OCI-M1 (cell line): ENCODE measurements at regions not wholly inside any gene's neighbourhood (a gene's known extent, or its start where the extent isn't known, plus 50 kb on each side); places are given as distances from the start of the nearest gene placed in this dataset.

Source experiments
- DNase-seq: peaks from one replicate; lab custom pipeline; 2025; lab: John Stamatoyannopoulos, UW

- no peak for DNase-seq
Observed at GRCh38 chr6:90372450-90372849, 75.8 kb upstream of the BACH2 start.

DNA sequence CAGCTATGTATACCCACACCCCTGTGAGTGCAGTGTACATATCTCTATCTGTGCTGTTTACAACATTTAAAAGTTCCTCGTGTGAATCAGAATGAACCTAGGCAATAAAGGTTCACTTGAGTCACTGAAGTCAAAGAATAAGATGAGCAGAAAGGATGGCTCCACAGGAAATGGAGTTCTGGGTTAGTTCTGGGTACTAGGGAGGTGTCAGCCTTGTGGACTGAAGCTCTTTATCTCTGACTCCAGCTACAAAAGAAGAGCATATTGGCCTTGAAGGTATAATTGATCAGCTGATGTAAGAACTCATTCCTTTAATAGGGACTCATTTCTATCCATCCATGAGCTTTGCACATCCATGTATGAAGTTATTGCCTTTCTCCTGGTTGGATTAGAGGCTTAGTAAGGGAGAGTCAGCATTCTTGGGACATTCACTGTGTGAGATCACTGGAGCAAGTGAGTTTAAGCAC, 73.9 kb upstream of the BACH2 start:
- DNase-seq, result peak; percentile 41

DNA sequence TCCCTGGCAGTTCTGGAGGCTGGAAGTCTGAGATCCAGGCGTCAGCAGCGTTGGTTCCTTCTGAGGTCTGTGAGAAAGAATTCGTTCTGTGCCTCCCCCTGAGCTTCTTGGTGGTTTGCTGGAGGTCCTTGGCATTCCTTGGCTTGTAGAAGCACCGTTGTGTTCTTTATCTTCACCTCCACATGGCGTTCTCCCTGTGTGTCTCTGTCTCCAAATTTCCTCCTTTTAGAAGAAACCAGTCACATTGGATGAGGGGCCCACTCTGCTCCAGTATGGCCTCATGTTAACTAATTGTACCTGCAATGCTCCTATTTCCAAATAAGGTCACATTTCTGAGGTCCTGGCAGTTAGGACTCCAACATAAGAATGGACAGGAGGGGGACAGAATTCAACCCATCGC, 73.0 kb upstream of the BACH2 start:
- DNase-seq, result peak; percentile 54

GRCh38 chr6:90369024-90369519, 72.4 kb upstream of the BACH2 start:
- DNase-seq, result peak; percentile 96

GRCh38 chr6:90368601-90369000, 72.0 kb upstream of the BACH2 start:
- DNase-seq, result no peak

GRCh38 chr6:90368001-90368400, 71.4 kb upstream of the BACH2 start:
- no peak for DNase-seq

DNA sequence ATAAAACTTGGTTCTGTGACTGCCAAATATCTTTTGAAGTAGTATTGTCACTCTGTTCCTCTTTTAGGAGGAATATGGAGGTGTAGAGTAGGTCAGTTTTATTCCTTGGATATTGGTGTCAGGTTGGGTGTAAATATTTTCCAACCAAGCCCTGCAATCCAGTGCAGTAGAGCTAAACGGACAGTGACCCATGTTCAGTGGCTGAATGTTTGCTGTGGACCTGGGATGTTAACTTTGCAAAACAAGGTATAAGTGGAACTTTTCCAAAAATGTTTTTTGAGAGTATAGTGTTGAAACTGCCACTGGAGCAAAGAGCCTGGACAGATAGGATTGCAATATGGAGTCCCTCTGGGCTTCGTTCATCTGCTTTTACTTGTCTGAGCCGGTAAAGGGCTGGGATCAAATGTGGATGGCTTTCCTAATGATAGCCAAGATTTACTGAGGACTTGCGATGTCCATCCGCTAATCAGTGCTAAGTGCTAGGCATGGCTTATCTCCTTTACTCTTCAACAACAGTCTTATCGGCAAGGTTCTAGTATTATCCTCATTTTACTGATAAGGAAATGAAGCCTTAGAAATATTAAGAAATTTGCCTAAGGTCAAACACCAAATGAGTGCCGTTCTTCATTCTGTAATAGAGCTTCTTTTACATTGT, 69.0 kb upstream of the BACH2 start:
- DNase-seq, result no peak

DNA sequence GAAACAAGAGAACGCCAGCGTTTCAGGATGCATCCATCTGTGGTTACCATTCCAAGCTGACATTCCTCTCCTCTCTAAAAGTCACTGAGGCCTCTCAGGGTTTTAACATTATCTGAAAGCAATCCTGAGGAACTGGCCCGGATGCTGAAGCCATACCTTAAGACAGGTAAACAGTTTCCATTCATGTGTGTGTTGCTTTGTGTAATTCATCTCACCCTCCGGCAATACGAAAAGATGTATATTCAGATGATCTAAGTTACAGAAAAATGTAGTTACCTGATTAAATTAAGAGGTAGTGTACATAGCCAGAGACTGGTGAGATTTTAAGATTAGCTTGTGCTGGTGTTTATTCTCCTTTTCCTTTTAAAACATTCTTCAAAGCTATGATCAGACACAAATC, 68.4 kb upstream of the BACH2 start:
- DNase-seq, result no peak

GRCh38 chr6:90364286-90364685, 67.6 kb upstream of the BACH2 start:
- DNase-seq, result no peak

DNA sequence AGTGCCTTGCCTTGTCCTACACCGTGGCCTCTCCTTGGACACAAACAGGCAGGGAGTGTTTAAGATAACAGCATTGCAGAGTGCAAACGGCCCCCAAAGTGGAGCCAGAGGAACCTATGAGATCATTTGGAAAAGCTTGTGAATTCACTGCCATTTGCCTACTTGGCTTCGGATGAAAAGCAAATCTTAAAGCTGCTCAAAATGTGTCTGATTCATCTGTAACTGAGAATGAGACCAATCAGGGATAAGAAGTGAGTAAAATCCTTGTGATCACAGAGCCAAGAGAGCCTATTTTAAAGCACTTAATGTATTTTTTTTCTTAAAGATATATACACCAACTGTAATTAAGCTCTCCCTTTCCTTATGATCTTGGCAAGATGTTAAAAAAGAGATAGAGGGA, 65.7 kb upstream of the BACH2 start:
- DNase-seq, result no peak

DNA sequence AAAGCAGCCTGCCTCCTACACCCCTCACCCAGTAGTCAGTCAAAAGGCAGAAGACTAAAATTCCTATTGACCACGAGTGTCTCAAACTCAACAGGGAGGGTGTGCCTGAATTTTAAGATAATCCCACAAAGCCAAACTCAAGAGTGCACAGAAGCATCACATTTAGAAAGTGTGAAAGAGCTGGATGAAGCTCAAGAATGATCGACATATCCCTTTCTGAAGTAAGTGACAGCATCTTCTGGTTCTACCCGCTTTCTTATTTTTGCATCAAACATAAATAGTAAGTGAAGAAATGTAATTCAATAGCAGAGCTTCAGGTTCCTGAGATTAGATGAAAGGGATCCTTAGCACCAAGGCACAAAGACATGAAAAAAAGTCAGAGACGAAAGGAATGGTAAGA, 64.5 kb upstream of the BACH2 start:
- DNase-seq, result no peak

- peak; percentile 25 for DNase-seq
Observed at GRCh38 chr6:90358036-90358770, 61.6 kb upstream of the BACH2 start.

- no peak for DNase-seq
Observed at GRCh38 chr6:90356012-90356421, 59.4 kb upstream of the BACH2 start.

DNA sequence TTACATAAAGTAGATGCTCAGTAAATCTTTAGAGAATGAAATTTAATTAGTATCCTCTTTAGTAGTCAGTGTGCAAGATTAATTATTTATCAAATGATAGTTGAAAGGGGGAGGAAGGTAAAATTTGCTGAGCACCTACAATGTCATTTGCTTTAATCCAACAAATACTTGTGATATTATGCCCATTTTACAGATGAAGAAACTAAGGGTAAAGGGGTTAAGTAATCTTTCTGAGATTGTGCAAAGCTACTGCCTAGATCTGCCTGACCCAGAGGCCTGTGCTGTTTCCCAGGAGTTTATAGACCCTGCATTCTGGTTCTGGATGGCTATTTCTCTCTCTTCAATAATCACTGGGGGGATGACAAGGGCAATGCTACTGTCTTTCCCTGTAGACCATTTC, 58.3 kb upstream of the BACH2 start:
- no peak for DNase-seq

DNA sequence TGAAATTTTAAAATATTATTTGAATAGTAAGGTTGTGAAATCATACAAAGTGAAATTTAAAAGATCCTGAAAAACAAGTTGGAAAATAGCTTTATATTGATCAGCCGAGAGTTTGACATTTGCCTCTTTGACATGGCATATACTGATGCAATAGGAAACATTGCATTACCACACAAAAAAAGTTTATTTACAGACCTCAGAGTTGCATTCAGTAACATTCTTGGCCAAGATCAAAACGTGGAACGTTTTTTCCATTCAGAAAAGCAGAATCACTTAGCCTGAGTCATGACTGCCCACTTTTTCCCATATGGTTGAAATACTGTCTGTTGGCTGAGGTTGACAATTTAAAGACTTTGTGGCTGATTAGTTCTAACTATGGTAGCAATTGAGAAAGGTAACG, 55.1 kb upstream of the BACH2 start:
- peak; percentile 62 for DNase-seq

DNA sequence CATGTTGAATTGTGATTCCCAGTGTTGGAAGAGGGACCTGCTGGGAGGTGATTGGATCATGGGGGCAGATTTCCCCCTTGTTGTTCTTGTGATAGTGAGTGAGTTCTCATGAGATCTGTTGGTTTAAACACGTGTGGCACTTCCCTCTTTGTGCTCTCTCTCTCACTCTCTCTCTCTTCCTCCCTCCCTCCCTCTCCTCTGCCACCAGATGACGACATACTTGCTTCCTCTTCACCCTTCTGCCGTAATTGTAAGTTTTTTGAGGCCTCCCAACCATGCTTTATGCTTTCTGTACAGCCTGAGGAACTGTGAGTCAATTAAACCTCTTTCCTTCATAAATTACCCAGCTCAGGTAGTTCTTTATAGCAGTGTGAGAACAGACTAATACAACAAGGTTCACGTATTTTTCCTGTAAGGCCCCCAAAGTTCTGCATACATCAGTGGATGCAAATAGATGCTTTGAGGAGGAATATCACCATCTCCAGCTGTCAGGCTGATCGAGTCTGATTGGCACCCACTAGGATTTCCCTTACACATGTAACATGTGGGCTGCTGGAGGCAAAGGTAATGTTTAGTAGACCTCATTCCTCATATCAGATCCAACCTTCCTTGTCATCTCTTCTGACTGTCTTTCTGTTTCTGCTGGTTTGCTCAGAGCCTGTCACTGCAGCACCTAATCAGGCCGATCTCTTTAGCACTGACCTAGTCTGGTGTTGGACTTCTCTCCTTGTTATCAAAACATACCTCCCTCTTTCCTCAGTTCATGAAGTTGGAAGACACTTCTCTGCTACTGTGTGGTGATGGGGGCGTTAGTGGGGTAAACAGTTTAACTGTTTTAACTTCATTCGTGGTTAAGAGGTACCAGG, 54.3 kb upstream of the BACH2 start:
- DNase-seq, result peak; percentile 94

DNA sequence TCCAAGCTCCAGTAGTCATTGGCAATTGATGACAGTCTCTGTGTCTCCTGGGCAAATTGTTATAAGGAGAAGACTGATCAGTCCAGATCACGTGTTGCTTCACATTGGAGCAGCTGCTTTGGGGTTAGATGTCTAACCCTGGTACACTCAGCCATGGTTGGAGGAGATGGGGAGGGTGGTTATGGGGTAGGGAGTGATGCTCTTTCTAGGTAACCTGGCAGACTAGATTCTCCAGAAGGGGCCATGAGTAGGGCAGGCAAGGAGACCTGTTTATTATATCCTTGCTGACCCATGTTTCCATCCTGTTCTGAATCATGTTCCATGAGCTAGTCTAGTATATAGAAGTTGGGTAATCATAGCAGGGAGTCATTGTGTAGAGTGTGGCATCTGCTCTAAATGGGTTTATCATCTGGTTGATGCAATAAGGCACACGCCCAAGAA, 50.8 kb upstream of the BACH2 start:
- no peak for DNase-seq

GRCh38 chr6:90346729-90347128, 50.1 kb upstream of the BACH2 start:
- DNase-seq, result no peak
